GM13977 (cell line): ENCODE measurements at regions not wholly inside any gene's neighbourhood (a gene's known extent, or its start where the extent isn't known, plus 50 kb on each side); places are given as distances from the start of the nearest gene placed in this dataset.

Experiments used
- DNase-seq: peaks from one replicate; pipeline ENCODE4 v3.0.0; 2012; ENCODE audit warnings: low spot score
- CTCF ChIP-seq: IDR thresholded peaks from 2 replicates; pipeline ENCODE4 v1.5.1; 2012; ENCODE audit warnings: mild to moderate bottlenecking, control low read depth; ENCODE audit not compliant: insufficient read depth; ENCODE audit errors: extremely low read depth, missing control alignments
- in situ Hi-C: fragments of 300-500 bp; cut with MboI; formaldehyde crosslinking; loops from one replicate; pipeline ENCODE4 v1.12.0; 2022; ENCODE audit warnings: low sequenced_read_pairs, low pct_unique_long_range_greater_than_20kb, mixed read lengths, inconsistent platforms; ENCODE audit not compliant: unreplicated experiment

DNA sequence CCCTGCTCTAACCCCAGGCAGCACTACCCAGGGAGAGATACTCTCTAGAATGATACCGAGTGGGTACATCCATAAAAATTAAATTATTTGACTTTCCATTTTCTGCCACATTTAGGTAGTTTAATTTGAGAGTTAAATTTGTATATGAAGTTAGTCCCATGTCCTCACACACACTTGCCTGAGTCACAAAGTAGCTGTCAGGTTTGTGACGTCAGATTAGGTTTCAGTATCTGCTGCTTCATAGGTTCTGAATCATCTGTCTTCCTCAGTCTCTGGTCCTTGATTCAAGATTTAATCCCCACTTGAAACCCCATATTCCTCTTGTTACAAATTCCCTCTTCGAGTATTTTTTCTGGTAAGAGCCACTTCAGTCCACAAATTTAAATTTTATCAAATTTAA is 738.6 kb upstream of the FAM98A start:
- in situ Hi-C loops, result no loop called here
- DNase-seq, result no peak
- no peak for TF ChIP-seq CTCF

- in situ Hi-C loops, result no loop called here
- no peak for DNase-seq
- no peak for TF ChIP-seq CTCF
These were observed 733.7 kb upstream of the FAM98A start for GRCh38 chr2:34332813-34333212.

DNA sequence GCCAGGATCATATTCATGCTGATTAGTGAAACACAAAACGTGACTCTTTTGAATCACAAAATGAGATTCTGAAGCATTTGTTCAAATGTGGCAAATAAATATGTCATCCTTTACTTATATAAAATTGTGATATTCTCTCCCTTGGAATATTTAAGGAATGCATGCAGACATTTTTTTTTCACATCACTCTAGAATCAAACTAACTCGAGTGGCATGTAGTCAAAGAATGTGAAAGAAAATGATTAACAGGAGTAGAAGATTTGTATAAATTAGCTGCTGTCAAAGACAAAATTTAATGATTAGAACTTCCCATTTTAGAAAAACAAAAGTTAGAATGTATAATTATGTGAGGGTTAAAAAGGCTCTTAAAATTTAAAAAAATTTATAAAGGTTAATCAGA is 721.0 kb upstream of the FAM98A start:
- in situ Hi-C loops, result no loop called here
- no peak for TF ChIP-seq CTCF
- no peak for DNase-seq

- no peak for TF ChIP-seq CTCF
- in situ Hi-C loops, result no loop called here
- DNase-seq, result no peak
These were observed 718.7 kb upstream of the FAM98A start for GRCh38 chr2:34317797-34318196.

DNA sequence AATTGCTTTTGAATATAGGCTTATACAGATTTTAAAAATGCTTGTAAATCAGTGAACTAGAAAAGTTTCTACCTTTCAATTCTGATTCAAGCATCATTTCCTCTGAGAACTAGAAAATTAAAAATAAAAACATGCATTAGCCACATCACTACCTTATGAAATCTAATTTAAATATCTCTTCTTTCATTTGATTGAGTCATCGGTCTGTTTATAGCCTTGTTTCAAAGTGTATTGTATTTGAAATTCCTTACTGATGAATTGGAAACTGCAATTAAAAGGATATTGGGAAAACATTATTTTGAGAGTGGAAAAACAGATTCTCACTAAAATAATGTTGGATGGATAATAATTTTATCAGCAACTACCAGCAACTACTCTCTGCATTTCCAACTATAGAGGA is 717.7 kb upstream of the FAM98A start:
- in situ Hi-C loops, result no loop called here
- DNase-seq, result no peak
- no peak for TF ChIP-seq CTCF

GRCh38 chr2:34311816-34312215 is 712.7 kb upstream of the FAM98A start:
- no peak for TF ChIP-seq CTCF
- in situ Hi-C loops, result no loop called here
- no peak for DNase-seq

GRCh38 chr2:34308140-34308539 is 709.0 kb upstream of the FAM98A start:
- no peak for TF ChIP-seq CTCF
- no peak for DNase-seq
- in situ Hi-C loops, result no loop called here
